AG04449 (cell line): ENCODE measurements at regions not wholly inside any gene's neighbourhood (a gene's known extent, or its start where the extent isn't known, plus 50 kb on each side); places are given as distances from the start of the nearest gene placed in this dataset.

Source experiments
- CTCF ChIA-PET: fragments of 350-600 bp; formaldehyde crosslinking; extraction: SDS; loops from one replicate; lab custom pipeline; 2021; ENCODE audit warnings: antibody characterized with exemption; lab: Yijun Ruan, JAX
- POLR2A ChIA-PET: fragments of 400-600, 350-600 bp; formaldehyde crosslinking; extraction: SDS; loops from one replicate; lab custom pipeline; 2020; ENCODE audit warnings: antibody characterized with exemption, inconsistent platforms; lab: Yijun Ruan, JAX
- DNase-seq: peaks from one replicate; pipeline ENCODE4 v3.0.0-alpha.2; 2010; ENCODE audit warnings: low read depth, low spot score
- H3K4me3 ChIP-seq: 2 replicates; pipeline ENCODE4 v1.5.1; 2011; ENCODE audit warnings: low read depth, mild to moderate bottlenecking, control low read depth, low read length
- TF ChIP-seq, protein P1 (sequence below): IDR thresholded peaks from one replicate; pipeline ENCODE4 v1.5.1; 2011; ENCODE audit warnings: mild to moderate bottlenecking, moderate library complexity, low read length, control low read depth, inconsistent platforms; ENCODE audit not compliant: insufficient read depth; ENCODE audit errors: missing control alignments

DNA sequence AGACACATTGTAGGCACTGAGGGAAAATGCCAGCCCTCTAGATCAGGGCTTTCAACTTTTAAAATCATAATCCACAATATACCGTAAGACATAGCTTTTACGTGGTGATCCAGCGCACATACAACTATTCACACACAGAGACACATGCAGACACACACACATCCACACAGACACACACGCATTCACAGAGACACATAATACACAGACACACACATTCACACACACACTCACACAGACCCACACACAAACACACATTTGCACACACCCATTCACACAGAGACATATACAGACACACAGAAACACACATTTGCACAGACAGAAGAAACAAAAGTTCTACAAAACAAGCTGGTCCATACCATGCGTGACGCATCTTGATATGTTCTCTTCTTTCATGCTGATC lies 244.5 kb downstream of the RHOU start:
- DNase-seq, result no peak
- ChIA-PET CTCF (no interaction called here), POLR2A (no interaction called here)
- TF ChIP-seq, protein P1, sequence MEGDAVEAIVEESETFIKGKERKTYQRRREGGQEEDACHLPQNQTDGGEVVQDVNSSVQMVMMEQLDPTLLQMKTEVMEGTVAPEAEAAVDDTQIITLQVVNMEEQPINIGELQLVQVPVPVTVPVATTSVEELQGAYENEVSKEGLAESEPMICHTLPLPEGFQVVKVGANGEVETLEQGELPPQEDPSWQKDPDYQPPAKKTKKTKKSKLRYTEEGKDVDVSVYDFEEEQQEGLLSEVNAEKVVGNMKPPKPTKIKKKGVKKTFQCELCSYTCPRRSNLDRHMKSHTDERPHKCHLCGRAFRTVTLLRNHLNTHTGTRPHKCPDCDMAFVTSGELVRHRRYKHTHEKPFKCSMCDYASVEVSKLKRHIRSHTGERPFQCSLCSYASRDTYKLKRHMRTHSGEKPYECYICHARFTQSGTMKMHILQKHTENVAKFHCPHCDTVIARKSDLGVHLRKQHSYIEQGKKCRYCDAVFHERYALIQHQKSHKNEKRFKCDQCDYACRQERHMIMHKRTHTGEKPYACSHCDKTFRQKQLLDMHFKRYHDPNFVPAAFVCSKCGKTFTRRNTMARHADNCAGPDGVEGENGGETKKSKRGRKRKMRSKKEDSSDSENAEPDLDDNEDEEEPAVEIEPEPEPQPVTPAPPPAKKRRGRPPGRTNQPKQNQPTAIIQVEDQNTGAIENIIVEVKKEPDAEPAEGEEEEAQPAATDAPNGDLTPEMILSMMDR, result no peak
- H3K4me3 ChIP-seq, result no peak overlapping the region

DNA sequence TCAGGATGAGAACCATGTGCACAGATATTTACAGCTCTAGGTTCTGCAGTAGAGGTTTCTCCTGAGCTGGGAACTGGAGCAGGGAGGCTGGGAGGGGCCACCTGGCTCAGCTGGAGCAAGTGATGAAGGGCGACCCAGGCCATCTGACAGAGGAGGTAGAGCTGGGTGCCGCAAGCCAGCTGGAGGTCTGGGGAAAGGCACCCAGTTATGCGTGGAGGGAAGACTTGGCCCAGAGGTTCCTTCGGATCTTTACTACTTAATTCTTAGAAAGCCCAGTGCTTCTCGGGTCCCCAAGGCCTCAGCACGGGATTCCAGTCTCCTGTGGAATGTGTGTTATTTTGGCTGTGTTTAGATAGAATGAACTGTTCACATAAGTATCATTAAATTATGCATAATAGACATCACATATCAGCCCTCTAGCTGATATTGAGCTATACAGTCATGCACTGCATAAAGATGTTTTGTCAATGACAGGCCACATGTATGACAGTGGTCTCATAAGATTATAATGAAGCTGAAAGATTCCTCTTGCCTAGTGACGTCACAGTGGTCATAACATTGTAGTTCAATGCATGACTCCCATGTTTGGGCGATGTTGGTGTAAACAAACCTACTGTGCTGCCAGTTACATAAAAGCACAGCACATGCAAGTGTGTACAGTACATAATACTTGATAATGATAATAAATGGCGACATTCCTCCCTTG lies 245.1 kb downstream of the RHOU start:
- TF ChIP-seq, protein P1, result no peak
- ChIA-PET POLR2A (no interaction called here), CTCF (no interaction called here)
- no peak overlapping the region for H3K4me3 ChIP-seq
- no peak for DNase-seq

DNA sequence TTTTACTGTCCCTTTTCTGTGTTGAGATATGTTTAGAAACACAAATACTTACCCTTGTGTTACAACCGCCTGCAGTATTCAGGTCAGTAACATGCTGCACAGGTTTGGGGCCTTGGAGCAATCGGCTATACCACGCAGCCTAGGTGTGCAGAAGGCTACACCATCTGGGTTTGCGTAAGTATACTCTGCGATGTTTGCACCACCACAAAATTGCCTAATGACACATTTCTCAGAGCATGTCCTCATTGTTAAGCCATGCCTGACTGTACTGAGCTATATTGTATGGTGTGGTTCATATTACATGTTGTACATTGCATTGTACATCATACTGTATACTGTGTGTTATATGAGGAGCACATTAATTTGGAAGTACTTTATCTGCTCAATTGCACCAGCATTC lies 247.4 kb downstream of the RHOU start:
- POLR2A ChIA-PET, result no interaction called here
- TF ChIP-seq, protein P1, result no peak
- CTCF ChIA-PET, result no interaction called here
- no peak for DNase-seq
- H3K4me3 ChIP-seq, result no peak overlapping the region

DNA sequence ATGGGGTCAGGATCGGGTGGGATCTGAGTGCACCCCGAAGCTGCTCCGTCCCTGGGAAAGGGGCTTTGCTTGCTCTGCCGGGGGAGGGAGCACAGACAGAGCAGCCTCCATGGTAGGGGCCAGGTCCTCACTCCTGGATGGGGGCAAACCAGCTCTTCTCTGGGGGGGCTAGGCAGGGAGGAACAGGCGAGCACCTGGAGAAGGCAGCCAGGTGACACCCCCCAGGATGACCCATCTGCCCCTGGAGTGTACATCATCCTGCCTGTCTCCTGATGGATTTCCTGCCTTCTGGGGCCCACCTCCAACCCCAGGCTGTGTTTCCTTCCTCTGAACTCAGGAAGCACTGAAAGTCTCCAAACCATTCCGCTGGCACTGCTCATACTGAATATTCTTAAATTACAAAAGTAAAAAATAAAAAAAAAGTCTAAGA lies 248.0 kb downstream of the RHOU start:
- ChIA-PET CTCF (no interaction called here), POLR2A (no interaction called here)

DNA sequence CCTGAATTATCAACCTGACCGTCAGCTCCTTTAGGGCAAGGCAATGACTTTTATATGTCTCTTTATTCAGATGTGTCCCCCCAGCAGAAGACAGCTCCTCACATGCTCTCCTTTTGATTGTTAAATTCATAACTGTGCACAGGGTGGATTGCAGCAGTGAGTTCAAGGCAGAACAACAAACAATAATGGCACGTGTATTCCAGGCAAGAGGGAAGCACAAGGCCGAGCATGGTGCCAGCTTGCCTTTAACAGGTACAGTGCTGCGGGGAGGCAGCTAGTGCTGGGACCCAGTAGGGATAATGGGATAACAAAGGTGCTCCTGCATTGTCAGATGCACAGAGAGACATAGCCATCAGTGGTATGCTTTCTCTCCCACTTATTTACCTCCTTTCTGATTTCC lies 248.4 kb downstream of the RHOU start:
- TF ChIP-seq, protein P1, result no peak
- POLR2A ChIA-PET, result no interaction called here
- CTCF ChIA-PET, result no interaction called here
- DNase-seq, result no peak
- no peak overlapping the region for H3K4me3 ChIP-seq

More for the DNA sequence above, 248.0 kb downstream of the RHOU start:
- no peak overlapping the region for H3K4me3 ChIP-seq
- TF ChIP-seq, protein P1, result no peak
- DNase-seq, result no peak

DNA sequence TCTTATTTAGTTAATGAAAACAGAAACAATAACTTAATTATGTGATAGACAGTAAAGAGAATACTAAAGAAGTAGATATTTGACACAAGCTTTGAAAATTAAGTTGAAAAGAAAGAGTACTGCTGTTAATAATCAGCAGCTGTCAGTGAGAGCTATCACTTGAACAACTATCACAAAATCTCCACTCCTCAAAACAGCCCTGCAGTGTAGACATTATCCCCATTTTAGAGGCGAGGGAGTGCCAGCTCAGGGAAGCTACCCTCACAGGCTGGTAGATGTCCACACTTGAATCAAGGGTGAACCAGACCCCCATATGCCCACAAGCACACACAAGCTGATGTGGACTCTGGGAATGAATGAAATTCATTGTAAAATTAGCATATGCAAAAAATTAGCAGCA lies 248.8 kb downstream of the RHOU start:
- CTCF ChIA-PET, result no interaction called here
- TF ChIP-seq, protein P1, result no peak

More for the DNA sequence above, 248.8 kb downstream of the RHOU start:
- H3K4me3 ChIP-seq, result no peak overlapping the region
- DNase-seq, result no peak
- POLR2A ChIA-PET, result no interaction called here
